Endodermal cell (in vitro differentiated cells): ENCODE measurements at regions not wholly inside any gene's neighbourhood (a gene's known extent, or its start where the extent isn't known, plus 50 kb on each side); places are given as distances from the start of the nearest gene placed in this dataset.

Source experiments
- DNase-seq: peaks from one replicate; pipeline ENCODE4 v3.0.0-alpha.2; 2017
- H3K27ac ChIP-seq: 2 replicates; pipeline ENCODE4 v1.5.1; 2013; ENCODE audit warnings: mild to moderate bottlenecking, low read depth, low read length, moderate library complexity
- H3K27me3 ChIP-seq: 2 replicates; pipeline ENCODE4 v1.6.1; 2013; ENCODE audit warnings: mild to moderate bottlenecking, low read length, moderate library complexity; ENCODE audit not compliant: insufficient read depth, control insufficient read depth, poor library complexity, severe bottlenecking
- H3K36me3 ChIP-seq: 2 replicates; pipeline ENCODE4 v1.7.0; 2013; ENCODE audit warnings: mild to moderate bottlenecking, low read length, moderate library complexity; ENCODE audit not compliant: control insufficient read depth, insufficient read depth
- H3K4me1 ChIP-seq: one replicate; pipeline ENCODE4 v1.7.0; 2013; ENCODE audit warnings: low read length; ENCODE audit not compliant: control insufficient read depth, insufficient read depth
- H3K4me3 ChIP-seq: 2 replicates; pipeline ENCODE4 v1.5.1; 2013; ENCODE audit warnings: mild to moderate bottlenecking, low read length, moderate library complexity
- H3K9ac ChIP-seq: 2 replicates; pipeline ENCODE4 v1.6.1; 2013; ENCODE audit warnings: mild to moderate bottlenecking, low read length, moderate library complexity; ENCODE audit not compliant: poor library complexity, severe bottlenecking; ENCODE audit errors: extremely low read depth
- H3K9me3 ChIP-seq: 2 replicates; pipeline ENCODE4 v1.6.1; 2013; ENCODE audit warnings: mild to moderate bottlenecking, low read length, moderate library complexity; ENCODE audit not compliant: control insufficient read depth
- H3K27ac Mint-ChIP-seq: 2 replicates; pipeline ENCODE4 v1.8.0; 2020; ENCODE audit warnings: mixed read lengths
- H3K27me3 Mint-ChIP-seq: 2 replicates; pipeline ENCODE4 v1.8.0; 2021; ENCODE audit warnings: mild to moderate bottlenecking, mixed read lengths; ENCODE audit not compliant: insufficient read depth
- H3K36me3 Mint-ChIP-seq: 2 replicates; pipeline ENCODE4 v1.8.0; 2020; ENCODE audit warnings: low read depth, mixed read lengths
- H3K4me1 Mint-ChIP-seq: 2 replicates; pipeline ENCODE4 v1.8.0; 2020; ENCODE audit warnings: mixed read lengths
- H3K4me3 Mint-ChIP-seq: 2 replicates; pipeline ENCODE4 v1.8.0; 2020; ENCODE audit warnings: mild to moderate bottlenecking, moderate library complexity, mixed read lengths
- H3K9me3 Mint-ChIP-seq: 2 replicates; pipeline ENCODE4 v1.8.0; 2020; ENCODE audit warnings: mild to moderate bottlenecking, mixed read lengths
- WGBS, 2 experiments: methylation state at CpG; one replicate each; pipeline versions ENCODE4 v1.1.5 to v1.1.7; 2013; ENCODE audit warnings: missing lambda C conversion rate in 2 of 2, mixed read lengths in 1 of 2; ENCODE audit not compliant: insufficient coverage in 1 of 2, insufficient read length in 1 of 2; 5-methylcytosine and 5-hydroxymethylcytosine counted together
- TF ChIP-seq, protein P1 (sequence below): fragments of 200-600 bp; sonication (generic); conservative IDR thresholded peaks from 2 replicates; pipeline ENCODE4 v1.5.0; 2021; ENCODE audit warnings: antibody characterized with exemption, mild to moderate bottlenecking

DNA sequence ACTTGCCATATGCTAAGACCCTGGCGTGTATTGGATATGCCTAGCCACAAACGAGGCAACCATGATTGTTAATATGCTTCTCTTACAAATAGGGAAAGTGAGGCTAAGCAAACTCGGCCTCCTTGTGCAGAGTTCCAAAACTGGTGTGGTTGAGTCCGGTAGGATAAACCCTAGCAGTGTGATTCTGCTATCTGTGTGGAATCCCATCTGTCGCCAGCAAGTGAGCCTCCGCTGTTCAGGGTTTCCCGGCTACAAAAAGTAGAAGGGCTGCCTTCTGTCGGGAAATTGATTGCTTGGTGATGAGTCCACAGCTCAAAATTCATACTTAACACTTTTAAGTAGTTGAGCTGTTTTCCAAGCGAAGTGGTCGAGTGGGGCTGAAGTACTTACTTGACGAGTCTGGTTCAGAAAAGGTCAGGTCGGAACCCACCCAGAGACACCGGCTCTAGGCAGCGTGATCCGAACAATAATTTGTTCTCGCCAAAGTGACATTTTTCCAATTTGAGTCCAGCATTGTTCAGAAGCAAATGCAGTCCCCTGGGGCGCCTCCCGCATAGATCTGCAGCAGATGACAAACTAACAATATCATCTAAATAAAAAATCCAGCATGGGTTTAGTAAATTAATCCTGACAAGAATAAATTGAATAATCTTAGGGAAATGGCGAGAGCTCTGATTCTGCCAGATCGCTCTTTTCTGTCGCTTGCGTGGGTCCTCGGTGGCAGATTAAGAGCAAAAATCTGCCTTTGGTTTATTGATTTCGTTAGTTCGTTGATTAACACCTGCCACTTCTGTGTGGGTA, 686.7 kb upstream of the RBFOX1 start:
- Histone ChIP-seq H3K9ac (no peak overlapping the region), H3K27ac (no peak overlapping the region), H3K4me3 (no peak overlapping the region), H3K9me3 (no peaks in the 10 kb centered on the region), H3K36me3 (no peaks in the 10 kb centered on the region), H3K27me3 (no peaks in the 10 kb centered on the region), H3K4me1 (peaks cover 8% of the 10 kb centered on the region)
- Mint-ChIP-seq H3K36me3 (no peaks in the 10 kb centered on the region), H3K4me1 (peaks cover 18% of the 10 kb centered on the region), H3K27me3 (no peaks in the 10 kb centered on the region), H3K4me3 (no peak overlapping the region), H3K9me3 (no peaks in the 10 kb centered on the region), H3K27ac (no peak overlapping the region)
- no peak for DNase-seq
- TF ChIP-seq, protein P1, sequence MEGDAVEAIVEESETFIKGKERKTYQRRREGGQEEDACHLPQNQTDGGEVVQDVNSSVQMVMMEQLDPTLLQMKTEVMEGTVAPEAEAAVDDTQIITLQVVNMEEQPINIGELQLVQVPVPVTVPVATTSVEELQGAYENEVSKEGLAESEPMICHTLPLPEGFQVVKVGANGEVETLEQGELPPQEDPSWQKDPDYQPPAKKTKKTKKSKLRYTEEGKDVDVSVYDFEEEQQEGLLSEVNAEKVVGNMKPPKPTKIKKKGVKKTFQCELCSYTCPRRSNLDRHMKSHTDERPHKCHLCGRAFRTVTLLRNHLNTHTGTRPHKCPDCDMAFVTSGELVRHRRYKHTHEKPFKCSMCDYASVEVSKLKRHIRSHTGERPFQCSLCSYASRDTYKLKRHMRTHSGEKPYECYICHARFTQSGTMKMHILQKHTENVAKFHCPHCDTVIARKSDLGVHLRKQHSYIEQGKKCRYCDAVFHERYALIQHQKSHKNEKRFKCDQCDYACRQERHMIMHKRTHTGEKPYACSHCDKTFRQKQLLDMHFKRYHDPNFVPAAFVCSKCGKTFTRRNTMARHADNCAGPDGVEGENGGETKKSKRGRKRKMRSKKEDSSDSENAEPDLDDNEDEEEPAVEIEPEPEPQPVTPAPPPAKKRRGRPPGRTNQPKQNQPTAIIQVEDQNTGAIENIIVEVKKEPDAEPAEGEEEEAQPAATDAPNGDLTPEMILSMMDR: no peak
- WGBS, 2 experiments: 89 to 91% methylated on average over 20 to 25 of the region's 25 CpGs

DNA sequence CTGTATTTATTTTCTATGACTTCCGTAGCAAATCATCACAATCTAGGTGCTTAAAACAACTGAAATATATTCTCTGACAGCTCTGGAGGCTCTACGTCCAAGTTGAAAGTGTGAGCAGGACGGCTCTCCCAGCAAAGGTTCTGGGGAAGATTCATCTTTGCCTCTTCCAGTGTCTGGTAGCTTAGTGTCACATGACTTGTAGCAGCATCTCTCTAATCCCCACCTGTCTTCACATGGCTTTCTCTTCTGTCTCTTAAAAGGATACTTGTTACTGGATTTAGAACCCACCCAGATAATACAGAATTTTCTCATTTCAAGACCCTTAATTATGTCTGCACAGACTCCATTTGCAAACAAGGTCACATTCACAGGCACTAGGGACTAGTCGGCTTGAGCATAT, 687.7 kb upstream of the RBFOX1 start:
- Histone ChIP-seq H3K27me3 (no peaks in the 10 kb centered on the region), H3K4me1 (peaks cover 8% of the 10 kb centered on the region), H3K27ac (no peak overlapping the region), H3K9me3 (no peaks in the 10 kb centered on the region), H3K4me3 (no peak overlapping the region), H3K36me3 (no peaks in the 10 kb centered on the region), H3K9ac (no peak overlapping the region)
- TF ChIP-seq, protein P1: no peak
- H3K27ac Mint-ChIP-seq: no peak overlapping the region
- H3K4me3 Mint-ChIP-seq: no peak overlapping the region
- DNase-seq: no peak
- H3K36me3 Mint-ChIP-seq: no peaks in the 10 kb centered on the region
- peaks cover 19% of the 10 kb centered on the region for H3K4me1 Mint-ChIP-seq
- H3K27me3 Mint-ChIP-seq: no peaks in the 10 kb centered on the region
- 88 to 90% methylated on average over 3 to 4 of the region's 4 CpGs for WGBS, 2 experiments
- no peaks in the 10 kb centered on the region for H3K9me3 Mint-ChIP-seq

DNA sequence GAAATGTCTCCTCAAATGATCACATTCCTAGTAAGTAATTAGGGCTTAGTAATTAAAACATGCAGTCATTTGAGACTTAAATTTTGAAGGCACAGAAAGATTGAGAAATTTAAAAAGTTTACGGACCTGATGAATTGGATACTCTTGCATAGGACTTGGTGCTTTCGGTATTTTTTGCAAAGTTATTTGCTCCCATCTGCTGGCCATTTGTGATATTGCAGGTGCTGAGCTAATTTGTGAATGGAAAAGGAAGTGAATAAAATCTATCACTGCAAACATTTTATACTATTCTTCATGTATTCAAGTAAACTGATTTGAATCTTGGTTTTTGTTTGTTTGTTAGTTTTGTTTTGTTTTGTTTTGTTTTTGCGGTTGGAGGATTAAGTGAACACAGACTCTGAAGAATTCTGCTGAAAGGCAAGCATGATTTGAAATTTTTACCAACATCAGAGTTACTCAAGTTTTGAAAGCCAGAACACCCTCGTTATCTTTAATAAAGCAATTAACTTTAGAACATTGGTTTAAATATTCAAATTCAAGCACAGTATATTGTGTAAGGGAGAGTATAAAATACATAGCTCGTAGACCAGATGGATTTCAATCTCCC, 689.5 kb upstream of the RBFOX1 start:
- peak; percentile 88 for DNase-seq
- Histone ChIP-seq H3K27ac (no peak overlapping the region), H3K36me3 (no peaks in the 10 kb centered on the region), H3K4me3 (no peak overlapping the region), H3K9me3 (no peaks in the 10 kb centered on the region), H3K4me1 (peaks cover 8% of the 10 kb centered on the region), H3K27me3 (no peaks in the 10 kb centered on the region), H3K9ac (no peak overlapping the region)
- Mint-ChIP-seq H3K9me3 (no peaks in the 10 kb centered on the region), H3K4me3 (no peak overlapping the region), H3K4me1 (peaks cover 19% of the 10 kb centered on the region), H3K27ac (no peak overlapping the region), H3K36me3 (no peaks in the 10 kb centered on the region), H3K27me3 (no peaks in the 10 kb centered on the region)
- 28 to 32% methylated on average over 2 to 5 of the region's 5 CpGs for WGBS, 2 experiments
- TF ChIP-seq, protein P1: peak; percentile 91
